Parathyroid adenoma (tissue), 2 donors: ENCODE measurements at regions not wholly inside any gene's neighbourhood (a gene's known extent, or its start where the extent isn't known, plus 50 kb on each side); places are given as distances from the start of the nearest gene placed in this dataset.

Experiments used
- H2AFZ ChIP-seq: fragments of 300-600 bp; sonication (generic); one replicate; pipeline ENCODE4 v1.7.0; 2017; ENCODE audit warnings: antibody characterized with exemption, mild to moderate bottlenecking
- H3K27ac ChIP-seq: fragments of 300-600 bp; sonication (generic); one replicate; pipeline ENCODE4 v1.7.0; 2017
- H3K27me3 ChIP-seq: fragments of 300-600 bp; sonication (generic); one replicate; pipeline ENCODE4 v1.7.0; 2017; ENCODE audit warnings: low read length; ENCODE audit not compliant: control insufficient read depth, insufficient read depth
- H3K36me3 ChIP-seq: fragments of 300-600 bp; sonication (generic); one replicate; pipeline ENCODE4 v1.7.0; 2017; ENCODE audit warnings: low read length; ENCODE audit not compliant: control insufficient read depth, insufficient read depth
- H3K4me1 ChIP-seq: fragments of 300-600 bp; sonication (generic); one replicate; pipeline ENCODE4 v1.7.0; 2017; ENCODE audit warnings: control low read depth
- H3K4me2 ChIP-seq: fragments of 300-600 bp; sonication (generic); one replicate; pipeline ENCODE4 v1.7.0; 2017; ENCODE audit warnings: low read length
- H3K4me3 ChIP-seq: fragments of 300-600 bp; sonication (generic); one replicate; pipeline ENCODE4 v1.7.0; 2017; ENCODE audit warnings: low read depth, low read length
- H3K79me2 ChIP-seq: fragments of 300-600 bp; sonication (generic); one replicate; pipeline ENCODE4 v1.7.0; 2017; ENCODE audit warnings: control low read depth
- H3K9ac ChIP-seq: fragments of 300-600 bp; sonication (generic); one replicate; pipeline ENCODE4 v1.7.0; 2017; ENCODE audit warnings: mild to moderate bottlenecking
- H3K9me3 ChIP-seq: fragments of 300-600 bp; sonication (generic); one replicate; pipeline ENCODE4 v1.7.0; 2017; ENCODE audit warnings: low read length; ENCODE audit not compliant: control insufficient read depth
- CTCF ChIP-seq: fragments of 300-600 bp; sonication (generic); IDR thresholded peaks from one replicate; pipeline ENCODE4 v1.7.0; 2017; ENCODE audit warnings: antibody characterized with exemption, mild to moderate bottlenecking
- donor health status: primary hyperparathyroidism.

- no peak overlapping the region for H3K4me2 ChIP-seq
- H3K4me3 ChIP-seq, result no peak overlapping the region
- no peaks in the 10 kb centered on the region for H3K4me1 ChIP-seq
- H3K9me3 ChIP-seq, result no peaks in the 10 kb centered on the region
- H3K9ac ChIP-seq, result no peak overlapping the region
- H3K79me2 ChIP-seq, result no peaks in the 10 kb centered on the region
- H2AFZ ChIP-seq, result no peak overlapping the region
- no peaks in the 10 kb centered on the region for H3K36me3 ChIP-seq
- H3K27ac ChIP-seq, result no peak overlapping the region
- H3K27me3 ChIP-seq, result no peaks in the 10 kb centered on the region
- TF ChIP-seq CTCF, result no peak
These were observed 533.7 kb upstream of the PKN2 start for GRCh38 chr1:88150330-88150729.

GRCh38 chr1:88163187-88163586 lies 520.9 kb upstream of the PKN2 start:
- Histone ChIP-seq H3K9ac (no peak overlapping the region), H3K9me3 (no peaks in the 10 kb centered on the region), H3K36me3 (no peaks in the 10 kb centered on the region), H3K4me1 (no peaks in the 10 kb centered on the region), H2AFZ (no peak overlapping the region), H3K79me2 (no peaks in the 10 kb centered on the region), H3K4me2 (no peak overlapping the region), H3K4me3 (no peak overlapping the region), H3K27ac (no peak overlapping the region), H3K27me3 (no peaks in the 10 kb centered on the region)
- no peak for TF ChIP-seq CTCF

GRCh38 chr1:88168126-88168525 lies 515.9 kb upstream of the PKN2 start:
- no peak overlapping the region for H3K4me3 ChIP-seq
- no peak overlapping the region for H2AFZ ChIP-seq
- H3K4me1 ChIP-seq, result no peaks in the 10 kb centered on the region
- no peak for TF ChIP-seq CTCF
- no peaks in the 10 kb centered on the region for H3K36me3 ChIP-seq
- H3K27ac ChIP-seq, result no peak overlapping the region
- H3K4me2 ChIP-seq, result no peak overlapping the region
- no peaks in the 10 kb centered on the region for H3K79me2 ChIP-seq
- no peaks in the 10 kb centered on the region for H3K27me3 ChIP-seq
- H3K9ac ChIP-seq, result no peak overlapping the region
- H3K9me3 ChIP-seq, result no peaks in the 10 kb centered on the region

GRCh38 chr1:88169139-88169538 lies 514.9 kb upstream of the PKN2 start:
- Histone ChIP-seq H2AFZ (no peak overlapping the region), H3K27me3 (no peaks in the 10 kb centered on the region), H3K79me2 (no peaks in the 10 kb centered on the region), H3K36me3 (no peaks in the 10 kb centered on the region), H3K9ac (no peak overlapping the region), H3K4me1 (no peaks in the 10 kb centered on the region), H3K4me2 (no peak overlapping the region), H3K9me3 (no peaks in the 10 kb centered on the region), H3K4me3 (no peak overlapping the region), H3K27ac (no peak overlapping the region)
- no peak for TF ChIP-seq CTCF

- Histone ChIP-seq H2AFZ (no peak overlapping the region), H3K79me2 (no peaks in the 10 kb centered on the region), H3K27ac (no peak overlapping the region), H3K9ac (no peak overlapping the region), H3K9me3 (no peaks in the 10 kb centered on the region), H3K4me2 (no peak overlapping the region), H3K4me3 (no peak overlapping the region), H3K27me3 (no peaks in the 10 kb centered on the region), H3K4me1 (no peaks in the 10 kb centered on the region), H3K36me3 (no peaks in the 10 kb centered on the region)
- TF ChIP-seq CTCF, result no peak
These were observed 514.1 kb upstream of the PKN2 start for GRCh38 chr1:88169939-88170338.
